ENCODE measurements at regions not wholly inside any gene's neighbourhood (a gene's known extent, or its start where the extent isn't known, plus 50 kb on each side); places are given as distances from the start of the nearest gene placed in this dataset.
"Not testable (repeated sequence)": the region's sequence is repeated elsewhere in the genome, so short reads cannot be mapped to it uniquely, and the experiment has no call there.

DNA sequence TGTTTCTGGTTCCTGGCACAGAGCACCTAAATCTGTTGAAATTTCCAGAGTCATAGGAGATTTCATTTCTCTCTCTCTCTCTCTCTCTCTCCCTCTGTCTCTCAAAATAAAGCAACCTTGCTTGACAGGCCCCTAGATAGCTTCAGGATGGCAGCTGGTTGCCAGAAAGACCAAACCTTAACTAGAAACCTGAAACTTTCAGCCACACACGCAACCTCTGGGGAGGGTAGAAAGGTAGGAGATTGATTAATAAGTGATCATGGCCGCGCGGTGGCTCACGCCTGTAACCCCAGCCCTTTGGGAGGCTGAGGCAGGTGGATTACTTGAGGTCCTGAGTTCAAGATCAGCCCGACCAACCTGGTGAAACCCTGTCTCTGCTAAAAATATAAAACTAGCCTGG, 1885.4 kb upstream of the CELF4 start:
- Histone ChIP-seq H3K9me3 (ENCODE audit: control insufficient read depth, insufficient read depth, low read length) (no peaks in the 10 kb centered on the region), H3K27me3 (ENCODE audit: control insufficient read depth, insufficient read depth, low read length) (no peaks in the 10 kb centered on the region), H3K27ac (ENCODE audit: low read length) (no peak overlapping the region), H3K4me1 (ENCODE audit: control insufficient read depth, insufficient read depth, low read length) (no peaks in the 10 kb centered on the region), H3K4me3 (ENCODE audit: low read length) (no peak overlapping the region), H3K36me3 (ENCODE audit: control insufficient read depth, insufficient read depth, low read length) (no peaks in the 10 kb centered on the region)
- DNase-seq (no peak), ATAC-seq (no peak)
- WGBS (ENCODE audit: insufficient coverage): 93% methylated on average over 6 of the region's 6 CpGs
- no peak for TF ChIP-seq CTCF (IDR thresholded peaks at IDR 0.05)
- Mint-ChIP-seq H3K9me3 (peaks cover 5 to 15% of the 10 kb centered on the region in 2 donors), H3K36me3 (no peaks in the 10 kb centered on the region), H3K4me1 (peaks cover 8 to 11% of the 10 kb centered on the region in 2 donors), H3K4me3 (no peak overlapping the region), H3K27ac (no peak overlapping the region), H3K27me3 (ENCODE audit: low read depth in 2 of 2) (no peaks in the 10 kb centered on the region)
- intact Hi-C loops (cut with micrococcal nuclease): no loop called here

- Mint-ChIP-seq H3K9me3 (peaks cover 5 to 22% of the 10 kb centered on the region in 2 donors), H3K27ac (no peak overlapping the region), H3K4me3 (no peak overlapping the region), H3K27me3 (ENCODE audit: low read depth in 2 of 2) (no peaks in the 10 kb centered on the region), H3K36me3 (no peaks in the 10 kb centered on the region), H3K4me1 (peaks cover 14 to 20% of the 10 kb centered on the region in 2 donors)
- Histone ChIP-seq H3K27ac (ENCODE audit: low read length) (no peak overlapping the region), H3K36me3 (ENCODE audit: control insufficient read depth, insufficient read depth, low read length) (no peaks in the 10 kb centered on the region), H3K4me3 (ENCODE audit: low read length) (no peak overlapping the region), H3K9me3 (ENCODE audit: control insufficient read depth, insufficient read depth, low read length) (no peaks in the 10 kb centered on the region), H3K27me3 (ENCODE audit: control insufficient read depth, insufficient read depth, low read length) (no peaks in the 10 kb centered on the region), H3K4me1 (ENCODE audit: control insufficient read depth, insufficient read depth, low read length) (no peaks in the 10 kb centered on the region)
- ATAC-seq (no peak), DNase-seq (no peak)
- 80% methylated on average over 2 of the region's 3 CpGs for whole genome bisulfite sequencing (ENCODE audit: insufficient coverage)
- intact Hi-C loops (cut with micrococcal nuclease): no loop called here
- no peak for TF ChIP-seq CTCF (IDR thresholded peaks at IDR 0.05)
Observed at GRCh38 chr18:39449566-39449965, 1884.0 kb upstream of the CELF4 start.

GRCh38 chr18:39448942-39449341, 1883.3 kb upstream of the CELF4 start:
- Mint-ChIP-seq H3K9me3 (peaks cover 5 to 25% of the 10 kb centered on the region in 2 donors), H3K36me3 (no peaks in the 10 kb centered on the region), H3K4me3 (no peak overlapping the region), H3K27me3 (ENCODE audit: low read depth in 2 of 2) (no peaks in the 10 kb centered on the region), H3K4me1 (peaks cover 18 to 22% of the 10 kb centered on the region in 2 donors), H3K27ac (no peak overlapping the region)
- DNase-seq (no peak), ATAC-seq (no peak)
- Histone ChIP-seq H3K27ac (ENCODE audit: low read length) (no peak overlapping the region), H3K36me3 (ENCODE audit: control insufficient read depth, insufficient read depth, low read length) (no peaks in the 10 kb centered on the region), H3K4me3 (ENCODE audit: low read length) (no peak overlapping the region), H3K27me3 (ENCODE audit: control insufficient read depth, insufficient read depth, low read length) (no peaks in the 10 kb centered on the region), H3K9me3 (ENCODE audit: control insufficient read depth, insufficient read depth, low read length) (no peaks in the 10 kb centered on the region), H3K4me1 (ENCODE audit: control insufficient read depth, insufficient read depth, low read length) (no peaks in the 10 kb centered on the region)
- intact Hi-C loops (cut with micrococcal nuclease): no loop called here
- 22% methylated on average over 1 of the region's 1 CpG for WGBS (ENCODE audit: insufficient coverage)
- no peak for TF ChIP-seq CTCF (IDR thresholded peaks at IDR 0.05)

DNA sequence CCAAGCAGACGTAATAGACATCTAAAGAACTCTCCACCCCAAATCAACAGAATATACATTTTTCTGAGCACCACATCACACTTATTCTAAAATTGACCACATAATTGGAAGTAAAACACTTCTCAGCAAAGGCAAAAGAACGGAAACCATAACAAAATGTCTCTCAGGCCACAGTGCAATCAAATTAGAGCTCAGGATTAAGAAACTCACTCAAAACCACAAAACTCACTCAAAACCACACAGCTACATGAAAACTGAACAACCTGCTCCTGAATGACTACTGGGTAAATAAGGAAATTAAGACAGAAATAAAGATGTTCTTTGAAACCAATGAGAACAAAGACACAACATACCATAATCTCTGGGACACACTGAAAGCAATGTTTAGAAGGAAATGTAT, 1879.4 kb upstream of the CELF4 start:
- H3K4me3 ChIP-seq (ENCODE audit: low read length); H3K27me3 Mint-ChIP-seq (ENCODE audit: low read depth in 2 of 2); H3K4me3 Mint-ChIP-seq; H3K9me3 ChIP-seq (ENCODE audit: control insufficient read depth, insufficient read depth, low read length); DNase-seq; H3K27ac ChIP-seq (ENCODE audit: low read length); H3K27me3 ChIP-seq (ENCODE audit: control insufficient read depth, insufficient read depth, low read length); H3K27ac Mint-ChIP-seq; intact Hi-C loops (cut with micrococcal nuclease); H3K36me3 Mint-ChIP-seq; ATAC-seq; H3K36me3 ChIP-seq (ENCODE audit: control insufficient read depth, insufficient read depth, low read length); H3K4me1 ChIP-seq (ENCODE audit: control insufficient read depth, insufficient read depth, low read length): not testable (repeated sequence)
- peaks cover 5 to 27% of the 10 kb centered on the region in 2 donors for H3K9me3 Mint-ChIP-seq
- peaks cover 10 to 16% of the 10 kb centered on the region in 2 donors for H3K4me1 Mint-ChIP-seq
- 23% methylated on average over 2 of the region's 2 CpGs for WGBS (ENCODE audit: insufficient coverage)
